A549 (cell line): ENCODE measurements at regions not wholly inside any gene's neighbourhood (a gene's known extent, or its start where the extent isn't known, plus 50 kb on each side); places are given as distances from the start of the nearest gene placed in this dataset.

Experiments
- ATAC-seq, 2 experiments: fragments of 200-7000 bp in 1 of 2; fragments of >200 bp in 1 of 2; cut with Nextera tagmentation in 1 of 2; cut with Tn5 transposase in 1 of 2; 3 replicates each; pipeline versions ENCODE4 v1.8.0 to v1.9.1; 2018 to 2020; ENCODE audit warnings: mild to moderate bottlenecking in 1 of 2, moderate library complexity in 1 of 2
- CTCF ChIA-PET: fragments of 300-600 bp; sonication (Branson Sonifier 250); formaldehyde crosslinking; extraction: SDS; loops from one replicate; lab custom pipeline; 2021; ENCODE audit warnings: antibody characterized with exemption, inconsistent platforms; lab: Yijun Ruan, JAX
- POLR2A ChIA-PET: fragments of 350-600 bp; formaldehyde crosslinking; extraction: SDS; loops from one replicate; lab custom pipeline; 2021; ENCODE audit warnings: antibody characterized with exemption, inconsistent platforms; lab: Yijun Ruan, JAX
- DNase-seq, 2 experiments: peaks; one replicate each; pipeline versions ENCODE4 v3.0.0 to v3.0.0-alpha.2; 2011 to 2016; ENCODE audit warnings: low read depth in 1 of 2, low spot score in 1 of 2
- FAIRE-seq: peaks from 2 replicates; lab custom pipeline; 2011; peaks lifted over from hg19 to GRCh38; lab: Jason Lieb, UNC
- H3K27ac ChIP-seq, 2 experiments: fragments of >200 bp; sonication (Bioruptor Twin); formaldehyde crosslinking; 3 replicates each; pipeline ENCODE4 v1.5.1; 2016 to 2017
- H3K4me1 ChIP-seq: fragments of >200 bp; sonication (Bioruptor Twin); formaldehyde crosslinking; 3 replicates; pipeline ENCODE4 v1.6.1; 2016
- H3K4me2 ChIP-seq: fragments of >200 bp; sonication (Bioruptor Twin); formaldehyde crosslinking; 3 replicates; pipeline ENCODE4 v1.6.1; 2016
- H3K4me3 ChIP-seq: fragments of >200 bp; sonication (Bioruptor Twin); formaldehyde crosslinking; 3 replicates; pipeline ENCODE4 v1.5.1; 2016
- H3K9me3 ChIP-seq: fragments of >200 bp; sonication (Bioruptor Twin); formaldehyde crosslinking; 3 replicates; pipeline ENCODE4 v1.6.1; 2016
- ATOH8 ChIP-seq: fragments of 250-450 bp; sonication (Bioruptor Pico); IDR thresholded peaks from 2 replicates; pipeline ENCODE4 v1.5.0; 2020; ENCODE audit warnings: low read depth, mild to moderate bottlenecking, moderate library complexity
- CBX2 ChIP-seq: fragments of 200-600 bp; sonication (generic); IDR thresholded peaks from 2 replicates; pipeline ENCODE4 v1.6.1; 2016; ENCODE audit warnings: low read depth, mild to moderate bottlenecking, borderline replicate concordance
- CHD4 ChIP-seq: fragments of 200-600 bp; sonication (generic); IDR thresholded peaks from 2 replicates; pipeline ENCODE4 v1.6.1; 2016; ENCODE audit warnings: antibody characterized with exemption, mild to moderate bottlenecking, borderline replicate concordance
- EHMT2 ChIP-seq: fragments of 200-600 bp; sonication (generic); IDR thresholded peaks from 2 replicates; pipeline ENCODE4 v1.6.1; 2016; ENCODE audit warnings: antibody characterized with exemption, low read depth, mild to moderate bottlenecking, moderate library complexity
- ELK1 ChIP-seq: fragments of 150-350 bp; IDR thresholded peaks from 2 replicates; pipeline ENCODE4 v1.6.1; 2014; ENCODE audit warnings: low read depth, mild to moderate bottlenecking, low read length
- FOSL2 ChIP-seq, 2 experiments: fragments of 450-650 bp in 1 of 2; fragments of >200 bp in 1 of 2; sonication (Bioruptor Twin) in 1 of 2; formaldehyde crosslinking; IDR thresholded peaks; 2 replicates each; pipeline versions ENCODE4 v1.5.0 to v1.6.1; 2016 to 2020; ENCODE audit warnings: mild to moderate bottlenecking in 1 of 2, moderate library complexity in 1 of 2
- FOXS1 ChIP-seq: fragments of 250-450 bp; sonication (Bioruptor Pico); IDR thresholded peaks from 2 replicates; pipeline ENCODE4 v1.5.0; 2020; ENCODE audit warnings: mild to moderate bottlenecking, moderate library complexity
- HEYL ChIP-seq: fragments of 250-450 bp; sonication (Bioruptor Pico); IDR thresholded peaks from 2 replicates; pipeline ENCODE4 v1.8.0; 2021; ENCODE audit warnings: mild to moderate bottlenecking, moderate library complexity
- HMGXB4 ChIP-seq: fragments of 250-450 bp; sonication (Bioruptor Pico); IDR thresholded peaks from 2 replicates; pipeline ENCODE4 v1.5.0; 2021; ENCODE audit warnings: mild to moderate bottlenecking, moderate library complexity, borderline replicate concordance
- HOXB13 ChIP-seq: fragments of 250-450 bp; sonication (Bioruptor Pico); IDR thresholded peaks from 2 replicates; pipeline ENCODE4 v1.5.0; 2020; ENCODE audit warnings: low read depth, mild to moderate bottlenecking, moderate library complexity
- KDM1A ChIP-seq: fragments of 200-600 bp; sonication (generic); IDR thresholded peaks from 2 replicates; pipeline ENCODE4 v1.6.1; 2016; ENCODE audit warnings: low read depth, mild to moderate bottlenecking
- KDM5A ChIP-seq: fragments of 200-600 bp; sonication (generic); IDR thresholded peaks from 2 replicates; pipeline ENCODE4 v1.6.1; 2016; ENCODE audit warnings: antibody characterized with exemption, mild to moderate bottlenecking
- MAX ChIP-seq: IDR thresholded peaks from 2 replicates; pipeline ENCODE4 v1.6.1; 2012
- POLR2A ChIP-seq: IDR thresholded peaks from 2 replicates; pipeline ENCODE4 v1.6.1; 2012; ENCODE audit warnings: mild to moderate bottlenecking, low read length
- POLR2AphosphoS2 ChIP-seq: conservative IDR thresholded peaks from 2 replicates; pipeline ENCODE4 v1.6.1; 2012; ENCODE audit warnings: low read length, improper control_type of control experiment, inconsistent platforms
- RFX5 ChIP-seq: fragments of 450-650 bp; IDR thresholded peaks from 2 replicates; pipeline ENCODE4 v1.7.1; 2014; ENCODE audit warnings: antibody characterized with exemption, mild to moderate bottlenecking, moderate library complexity
- RNF2 ChIP-seq: fragments of 200-600 bp; sonication (generic); IDR thresholded peaks from 2 replicates; pipeline ENCODE4 v1.6.1; 2016; ENCODE audit warnings: low read depth, mild to moderate bottlenecking, antibody characterized with exemption, moderate library complexity, borderline replicate concordance
- TFCP2L1 ChIP-seq: fragments of 250-450 bp; sonication (Bioruptor Pico); IDR thresholded peaks from 2 replicates; pipeline ENCODE4 v1.5.0; 2021; ENCODE audit warnings: mild to moderate bottlenecking
- TP53 ChIP-seq: fragments of 250-450 bp; sonication (Bioruptor Pico); IDR thresholded peaks from 2 replicates; pipeline ENCODE4 v1.5.0; 2021; ENCODE audit warnings: mild to moderate bottlenecking, moderate library complexity
- ZNF302 ChIP-seq: fragments of 250-450 bp; sonication (Bioruptor Pico); IDR thresholded peaks from 2 replicates; pipeline ENCODE4 v1.9.0; 2021; ENCODE audit warnings: inconsistent platforms, mild to moderate bottlenecking, moderate library complexity
- ZSCAN20 ChIP-seq: fragments of 250-450 bp; sonication (Bioruptor Pico); IDR thresholded peaks from 2 replicates; pipeline ENCODE4 v1.8.0; 2022; ENCODE audit warnings: mild to moderate bottlenecking, moderate library complexity
- WGBS: methylation state at CpG from one replicate; pipeline ENCODE4 v1.1.6; 2017; ENCODE audit errors: missing lambda C conversion rate; 5-methylcytosine and 5-hydroxymethylcytosine counted together

- 25% methylated on average over 6 of the region's 6 CpGs for WGBS
- FAIRE-seq (no peak), DNase-seq (no peak), ATAC-seq (no peak)
- CTCF ChIA-PET: interaction anchor here (0.9 kb wide), 1 partner anchor 1411 kb away, joined by 3 read pairs; no protein-coding TSS in a partner anchor
- POLR2A ChIA-PET: no interaction called here
- Histone ChIP-seq H3K4me2 (no peak overlapping the region), H3K27ac (no peak overlapping the region), H3K9me3 (no peaks in the 10 kb centered on the region), H3K4me1 (no peaks in the 10 kb centered on the region), H3K4me3 (no peak overlapping the region)
- TF ChIP-seq CHD4 (no peak), KDM5A (no peak), RFX5 (no peak), HOXB13 (CRISPR knock-in tag) (no peak), ATOH8 (no peak), POLR2A (no peak), CBX2 (no peak), MAX (no peak), FOXS1 (CRISPR knock-in tag) (no peak), ZNF302 (CRISPR knock-in tag) (no peak), HEYL (CRISPR knock-in tag) (no peak), TP53 (CRISPR knock-in tag) (no peak)
Observed at GRCh38 chr2:137834760-137835379, 129.4 kb upstream of the HNMT start.

- FAIRE-seq: no peak
- CTCF ChIA-PET: interaction anchor here (0.8 kb wide), 1 partner anchor 1413 kb away, joined by 5 read pairs; no protein-coding TSS in a partner anchor
Observed at GRCh38 chr2:137836671-137837070, 127.6 kb upstream of the HNMT start.

More at GRCh38 chr2:137836671-137837070, 127.6 kb upstream of the HNMT start:
- H3K9me3 ChIP-seq: no peaks in the 10 kb centered on the region
- H3K4me1 ChIP-seq: no peaks in the 10 kb centered on the region
- H3K27ac ChIP-seq: no peak overlapping the region
- TF ChIP-seq ZSCAN20 (CRISPR knock-in tag) (no peak), EHMT2 (no peak), TFCP2L1 (CRISPR knock-in tag) (no peak), HOXB13 (CRISPR knock-in tag) (no peak), KDM1A (no peak), ATOH8 (no peak), ELK1 (no peak), POLR2AphosphoS2 (no peak), CHD4 (no peak), FOXS1 (CRISPR knock-in tag) (no peak), FOSL2 (IDR thresholded peaks at IDR 0.05) (no peak), FOSL2 (CRISPR knock-in tag; IDR thresholded peaks at IDR 0.05) (no peak), HMGXB4 (CRISPR knock-in tag) (no peak), RNF2 (no peak)
- H3K4me2 ChIP-seq: no peak overlapping the region
- H3K4me3 ChIP-seq: no peak overlapping the region
- POLR2A ChIA-PET: no interaction called here
- ATAC-seq (no peak), DNase-seq (no peak)
- 43% methylated on average over 3 of the region's 3 CpGs for WGBS
